ENCODE measurements at regions not wholly inside any gene's neighbourhood (a gene's known extent, or its start where the extent isn't known, plus 50 kb on each side); places are given as distances from the start of the nearest gene placed in this dataset.

GRCh38 chr17:65388911-65389310 is 172.5 kb downstream of the AXIN2 start:
- TF ChIP-seq POLR2AphosphoS5 (IDR thresholded peaks at IDR 0.05) (peak in 1 of 3 donors; percentile 21), CTCF (IDR thresholded peaks at IDR 0.05) (no peak)

All from breast epithelium (tissue), 3 donors.